RPMI8226 (cell line): ENCODE measurements at regions not wholly inside any gene's neighbourhood (a gene's known extent, or its start where the extent isn't known, plus 50 kb on each side); places are given as distances from the start of the nearest gene placed in this dataset.

Experiments
- DNase-seq: peaks from one replicate; pipeline ENCODE4 v3.0.0-alpha.2; 2015

- DNase-seq, result no peak
Measured at GRCh38 chr3:130843441-130843840, 50.4 kb upstream of the ATP2C1 start.
